ENCODE measurements at regions not wholly inside any gene's neighbourhood (a gene's known extent, or its start where the extent isn't known, plus 50 kb on each side); places are given as distances from the start of the nearest gene placed in this dataset.

DNA sequence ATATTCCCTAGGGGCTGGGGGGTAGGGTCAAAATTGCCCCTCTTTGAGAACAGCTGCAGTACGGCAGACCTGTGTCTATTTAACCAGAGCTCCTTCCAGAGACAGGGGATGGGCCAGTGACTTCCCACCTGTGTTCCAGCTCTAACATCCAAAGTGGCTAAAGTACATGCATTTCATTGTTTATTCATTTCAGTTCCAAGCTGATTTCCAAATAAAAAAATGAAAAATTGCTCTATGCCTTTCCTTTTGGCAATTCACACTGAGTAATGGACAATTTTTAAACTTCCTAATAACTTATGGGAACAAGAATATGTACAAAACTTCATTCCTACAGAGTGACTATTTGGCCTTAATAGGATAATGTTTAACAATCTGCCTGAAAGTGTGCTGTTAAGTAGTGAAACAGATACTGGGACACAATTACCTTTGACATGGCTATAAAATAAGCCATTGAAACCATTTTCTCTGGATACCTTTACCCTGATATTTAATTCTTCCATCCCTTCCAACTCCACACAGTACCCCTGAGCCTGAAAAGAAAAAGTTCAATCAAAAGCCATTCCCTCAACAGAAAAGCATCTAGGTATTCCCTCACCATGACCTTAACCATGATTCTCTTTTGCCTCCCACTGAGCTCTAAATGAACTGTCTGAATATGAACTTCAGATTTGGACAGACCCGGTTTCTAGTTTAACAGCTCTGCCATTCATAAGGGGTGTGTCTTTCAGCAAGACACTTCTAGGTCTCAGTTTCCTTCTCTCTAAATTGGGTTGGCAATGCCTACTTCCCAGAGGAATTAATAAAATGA lies 73.1 kb downstream of the RDH14 start:
- H3K4me3 ChIP-seq (ENCODE audit: low read depth, low read length): no peak overlapping the region
- no peak overlapping the region for H3K27ac ChIP-seq (ENCODE audit: low read depth, low read length)
- no peaks in the 10 kb centered on the region for H3K4me1 ChIP-seq (ENCODE audit: control insufficient read depth, insufficient read depth, low read length, unreplicated experiment)
- no peaks in the 10 kb centered on the region for H3K36me3 ChIP-seq (ENCODE audit: insufficient read depth, low read length)
- no peak overlapping the region for H2AFZ ChIP-seq (ENCODE audit: low read length, unreplicated experiment)
- H3K79me2 ChIP-seq (ENCODE audit: control insufficient read depth, insufficient read depth, low read length, unreplicated experiment): no peaks in the 10 kb centered on the region
- no peaks in the 10 kb centered on the region for H3K27me3 ChIP-seq (ENCODE audit: insufficient read depth, low read length)

DNA sequence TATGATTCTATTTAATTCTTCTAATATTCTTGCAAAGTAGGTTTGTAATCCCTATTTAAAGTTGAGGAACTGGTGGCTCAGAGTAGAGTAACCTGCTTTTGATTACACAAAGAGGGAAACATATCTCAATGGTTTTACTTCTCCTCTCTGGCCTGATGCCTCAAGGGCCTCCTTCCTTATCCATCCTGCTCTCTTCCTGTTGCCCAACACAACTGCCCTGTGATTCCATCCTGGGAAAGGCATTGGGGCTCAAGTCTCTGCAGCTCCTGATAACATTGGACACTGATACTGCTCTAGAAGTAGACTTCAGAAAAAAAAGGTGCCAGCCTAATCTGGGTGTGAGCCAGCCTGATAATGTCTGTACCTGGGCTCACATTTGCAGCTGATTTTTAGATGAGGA lies 75.8 kb downstream of the RDH14 start:
- Histone ChIP-seq H3K36me3 (ENCODE audit: insufficient read depth, low read length) (no peaks in the 10 kb centered on the region), H3K4me1 (ENCODE audit: control insufficient read depth, insufficient read depth, low read length, unreplicated experiment) (no peaks in the 10 kb centered on the region), H3K79me2 (ENCODE audit: control insufficient read depth, insufficient read depth, low read length, unreplicated experiment) (no peaks in the 10 kb centered on the region), H3K4me3 (ENCODE audit: low read depth, low read length) (no peak overlapping the region), H3K27me3 (ENCODE audit: insufficient read depth, low read length) (no peaks in the 10 kb centered on the region), H2AFZ (ENCODE audit: low read length, unreplicated experiment) (no peak overlapping the region), H3K27ac (ENCODE audit: low read depth, low read length) (no peak overlapping the region)

DNA sequence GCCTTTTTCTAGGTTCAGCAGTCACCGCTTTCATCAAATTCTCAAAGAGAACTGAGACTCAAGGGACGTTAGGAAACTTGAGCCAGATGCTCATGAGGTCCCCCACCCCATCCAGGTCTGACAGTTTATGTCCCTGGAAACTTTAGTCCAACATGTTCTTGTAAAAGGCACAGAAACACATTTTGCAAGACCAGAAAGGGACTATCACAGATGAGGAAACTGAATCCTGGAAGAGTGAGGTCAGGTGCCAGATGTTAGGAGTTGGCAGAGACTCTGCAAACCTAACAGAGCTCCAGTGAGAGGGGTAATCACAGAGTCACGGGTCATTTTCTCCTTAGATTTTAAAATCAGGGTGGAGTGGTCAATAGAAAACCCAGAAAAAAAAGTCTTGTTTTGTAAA lies 76.6 kb downstream of the RDH14 start:
- Histone ChIP-seq H3K4me3 (ENCODE audit: low read depth, low read length) (no peak overlapping the region), H3K27me3 (ENCODE audit: insufficient read depth, low read length) (no peaks in the 10 kb centered on the region), H3K4me1 (ENCODE audit: control insufficient read depth, insufficient read depth, low read length, unreplicated experiment) (no peaks in the 10 kb centered on the region), H3K79me2 (ENCODE audit: control insufficient read depth, insufficient read depth, low read length, unreplicated experiment) (no peaks in the 10 kb centered on the region), H3K27ac (ENCODE audit: low read depth, low read length) (no peak overlapping the region), H2AFZ (ENCODE audit: low read length, unreplicated experiment) (no peak overlapping the region), H3K36me3 (ENCODE audit: insufficient read depth, low read length) (no peaks in the 10 kb centered on the region)

- H3K27me3 ChIP-seq (ENCODE audit: insufficient read depth, low read length): no peaks in the 10 kb centered on the region
- no peaks in the 10 kb centered on the region for H3K79me2 ChIP-seq (ENCODE audit: control insufficient read depth, insufficient read depth, low read length, unreplicated experiment)
- no peaks in the 10 kb centered on the region for H3K36me3 ChIP-seq (ENCODE audit: insufficient read depth, low read length)
- no peak overlapping the region for H2AFZ ChIP-seq (ENCODE audit: low read length, unreplicated experiment)
- no peaks in the 10 kb centered on the region for H3K4me1 ChIP-seq (ENCODE audit: control insufficient read depth, insufficient read depth, low read length, unreplicated experiment)
- no peak overlapping the region for H3K27ac ChIP-seq (ENCODE audit: low read depth, low read length)
- H3K4me3 ChIP-seq (ENCODE audit: low read depth, low read length): no peak overlapping the region
Observed at GRCh38 chr2:18482666-18483065, 77.8 kb downstream of the RDH14 start.

DNA sequence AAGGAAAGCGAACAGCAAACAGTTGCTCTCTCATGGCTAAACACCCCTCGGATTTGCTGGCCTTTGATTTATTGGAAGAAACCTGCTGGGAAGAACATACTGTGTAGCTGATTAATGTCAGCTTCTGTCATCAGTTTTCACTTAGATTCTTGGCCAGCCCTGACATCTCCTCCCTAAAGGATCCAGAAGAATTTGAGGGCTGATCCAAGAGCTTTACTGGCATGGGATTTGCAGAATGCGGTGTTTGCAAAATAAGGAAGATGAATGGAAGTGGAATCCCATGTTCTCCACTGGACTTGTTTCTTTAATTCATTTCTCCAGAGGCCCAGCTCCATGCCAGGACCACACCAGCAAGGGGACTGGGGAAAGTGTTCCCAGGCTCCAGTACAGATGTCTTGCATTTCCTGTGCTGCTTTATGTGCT lies 80.5 kb downstream of the RDH14 start:
- H3K79me2 ChIP-seq (ENCODE audit: control insufficient read depth, insufficient read depth, low read length, unreplicated experiment): no peaks in the 10 kb centered on the region
- no peak overlapping the region for H2AFZ ChIP-seq (ENCODE audit: low read length, unreplicated experiment)
- no peak overlapping the region for H3K4me3 ChIP-seq (ENCODE audit: low read depth, low read length)
- H3K36me3 ChIP-seq (ENCODE audit: insufficient read depth, low read length): no peaks in the 10 kb centered on the region
- no peak overlapping the region for H3K27ac ChIP-seq (ENCODE audit: low read depth, low read length)
- H3K27me3 ChIP-seq (ENCODE audit: insufficient read depth, low read length): no peaks in the 10 kb centered on the region
- H3K4me1 ChIP-seq (ENCODE audit: control insufficient read depth, insufficient read depth, low read length, unreplicated experiment): no peaks in the 10 kb centered on the region

DNA sequence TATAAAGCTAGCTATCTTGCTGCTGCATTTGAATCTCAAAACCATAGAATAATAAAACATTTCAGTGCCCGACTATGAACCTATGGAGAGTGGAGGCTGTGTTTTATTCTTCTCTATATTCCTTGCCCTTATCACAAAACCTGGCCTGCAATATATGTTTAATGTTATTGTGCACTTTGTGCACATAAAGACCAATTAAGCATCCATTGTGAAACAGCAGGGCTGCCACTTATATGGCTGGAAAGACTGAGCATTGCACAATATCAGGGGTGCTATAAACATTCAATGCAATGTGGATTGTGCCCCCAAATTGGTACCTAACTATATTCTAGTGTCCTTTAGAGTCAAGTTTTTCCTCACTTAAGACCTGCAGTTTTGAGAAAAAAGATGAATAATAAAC lies 83.2 kb downstream of the RDH14 start:
- Histone ChIP-seq H3K27ac (ENCODE audit: low read depth, low read length) (no peak overlapping the region), H3K36me3 (ENCODE audit: insufficient read depth, low read length) (no peaks in the 10 kb centered on the region), H3K27me3 (ENCODE audit: insufficient read depth, low read length) (no peaks in the 10 kb centered on the region), H3K79me2 (ENCODE audit: control insufficient read depth, insufficient read depth, low read length, unreplicated experiment) (no peaks in the 10 kb centered on the region), H3K4me1 (ENCODE audit: control insufficient read depth, insufficient read depth, low read length, unreplicated experiment) (peaks cover 22% of the 10 kb centered on the region), H2AFZ (ENCODE audit: low read length, unreplicated experiment) (no peak overlapping the region), H3K4me3 (ENCODE audit: low read depth, low read length) (no peak overlapping the region)

- Histone ChIP-seq H3K27me3 (ENCODE audit: insufficient read depth, low read length) (no peaks in the 10 kb centered on the region), H3K36me3 (ENCODE audit: insufficient read depth, low read length) (no peaks in the 10 kb centered on the region), H3K79me2 (ENCODE audit: control insufficient read depth, insufficient read depth, low read length, unreplicated experiment) (no peaks in the 10 kb centered on the region)
Observed at GRCh38 chr2:18476484-18476883, 84.0 kb downstream of the RDH14 start.

GRCh38 chr2:18475884-18476283 lies 84.6 kb downstream of the RDH14 start:
- no peaks in the 10 kb centered on the region for H3K79me2 ChIP-seq (ENCODE audit: control insufficient read depth, insufficient read depth, low read length, unreplicated experiment)
- H2AFZ ChIP-seq (ENCODE audit: low read length, unreplicated experiment): no peak overlapping the region

More at GRCh38 chr2:18476484-18476883, 84.0 kb downstream of the RDH14 start:
- no peak overlapping the region for H3K27ac ChIP-seq (ENCODE audit: low read depth, low read length)
- H3K4me3 ChIP-seq (ENCODE audit: low read depth, low read length): no peak overlapping the region
- H3K4me1 ChIP-seq (ENCODE audit: control insufficient read depth, insufficient read depth, low read length, unreplicated experiment): peaks cover 22% of the 10 kb centered on the region
- H2AFZ ChIP-seq (ENCODE audit: low read length, unreplicated experiment): no peak overlapping the region

DNA sequence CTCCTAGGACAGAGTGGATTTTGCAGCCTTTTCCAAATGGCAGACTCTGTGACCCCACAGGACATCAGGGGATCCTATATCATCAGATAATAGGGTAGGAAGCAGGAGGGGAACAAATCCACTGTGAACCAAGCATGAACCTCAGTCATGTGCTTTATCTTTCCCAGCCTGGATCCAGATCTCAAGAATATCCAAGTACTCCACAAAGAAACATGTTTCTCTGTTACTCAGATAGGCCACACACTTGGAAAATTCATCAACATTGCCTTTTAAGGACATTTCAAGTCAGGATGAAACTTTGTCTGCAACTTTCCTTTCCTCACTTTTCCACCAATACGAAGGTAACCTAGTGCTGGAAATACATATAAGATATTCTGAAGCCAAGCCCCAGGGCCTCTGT lies 85.8 kb downstream of the RDH14 start:
- no peak overlapping the region for H2AFZ ChIP-seq (ENCODE audit: low read length, unreplicated experiment)
- H3K4me3 ChIP-seq (ENCODE audit: low read depth, low read length): no peak overlapping the region
- no peaks in the 10 kb centered on the region for H3K79me2 ChIP-seq (ENCODE audit: control insufficient read depth, insufficient read depth, low read length, unreplicated experiment)

More at GRCh38 chr2:18475884-18476283, 84.6 kb downstream of the RDH14 start:
- Histone ChIP-seq H3K4me1 (ENCODE audit: control insufficient read depth, insufficient read depth, low read length, unreplicated experiment) (peaks cover 22% of the 10 kb centered on the region), H3K27ac (ENCODE audit: low read depth, low read length) (no peak overlapping the region), H3K36me3 (ENCODE audit: insufficient read depth, low read length) (no peaks in the 10 kb centered on the region), H3K4me3 (ENCODE audit: low read depth, low read length) (no peak overlapping the region), H3K27me3 (ENCODE audit: insufficient read depth, low read length) (no peaks in the 10 kb centered on the region)

DNA sequence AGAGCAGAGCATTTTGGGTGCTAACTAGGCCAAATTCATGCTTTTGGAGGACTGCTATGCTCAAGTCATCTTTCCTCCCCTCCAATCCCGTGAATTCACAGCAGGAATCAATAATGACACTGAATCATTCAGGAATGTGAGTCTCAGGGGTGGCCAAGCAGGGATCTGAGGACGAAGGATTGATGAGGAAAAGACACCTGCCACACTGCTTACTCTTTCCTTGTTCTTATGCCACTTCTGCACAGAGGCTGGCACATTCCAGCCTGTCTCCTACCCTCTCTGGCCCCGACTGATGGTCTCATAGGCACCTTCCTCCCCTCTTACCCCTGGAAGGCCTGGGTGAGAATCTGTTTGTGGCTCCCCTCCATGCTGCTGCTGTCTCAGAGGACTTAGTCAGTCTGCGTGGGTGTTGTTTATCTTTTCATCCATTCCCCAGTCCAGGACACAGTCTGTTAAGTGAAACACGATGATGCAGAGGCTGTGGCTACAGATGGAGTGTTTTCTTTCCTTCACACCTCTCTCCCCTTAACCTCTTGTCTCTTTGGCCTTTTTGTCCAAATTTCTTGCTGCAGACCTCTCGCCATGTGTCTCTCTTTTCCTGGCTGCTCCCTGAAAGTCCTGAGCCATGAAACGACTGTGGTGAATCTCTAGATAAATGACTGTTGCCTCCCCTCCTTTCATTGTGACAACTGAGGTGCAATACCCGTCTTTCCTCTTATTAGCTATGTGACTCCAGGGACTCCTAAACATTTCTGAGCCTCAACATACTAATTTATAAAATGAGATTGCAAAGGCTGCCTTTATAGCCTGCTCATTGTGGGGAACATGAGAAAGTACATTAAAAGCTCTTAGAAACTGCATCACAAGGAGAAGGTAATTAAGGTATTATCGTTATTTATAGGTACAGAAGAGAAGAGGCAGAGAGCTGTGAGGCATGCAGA lies 86.9 kb downstream of the RDH14 start:
- Histone ChIP-seq H3K4me3 (ENCODE audit: low read depth, low read length) (peak overlapping the region; percentile 8; the same call in 1 of the 2 replicates), H3K36me3 (ENCODE audit: insufficient read depth, low read length) (no peaks in the 10 kb centered on the region), H3K79me2 (ENCODE audit: control insufficient read depth, insufficient read depth, low read length, unreplicated experiment) (no peaks in the 10 kb centered on the region), H3K4me1 (ENCODE audit: control insufficient read depth, insufficient read depth, low read length, unreplicated experiment) (peaks cover 22% of the 10 kb centered on the region), H2AFZ (ENCODE audit: low read length, unreplicated experiment) (peak overlapping the region; percentile 56), H3K27me3 (ENCODE audit: insufficient read depth, low read length) (no peaks in the 10 kb centered on the region), H3K27ac (ENCODE audit: low read depth, low read length) (peak overlapping the region; percentile 35)

More for the DNA sequence above, 85.8 kb downstream of the RDH14 start:
- Histone ChIP-seq H3K27ac (ENCODE audit: low read depth, low read length) (no peak overlapping the region), H3K27me3 (ENCODE audit: insufficient read depth, low read length) (no peaks in the 10 kb centered on the region), H3K36me3 (ENCODE audit: insufficient read depth, low read length) (no peaks in the 10 kb centered on the region), H3K4me1 (ENCODE audit: control insufficient read depth, insufficient read depth, low read length, unreplicated experiment) (peaks cover 22% of the 10 kb centered on the region)
